ENCODE measurements at regions not wholly inside any gene's neighbourhood (a gene's known extent, or its start where the extent isn't known, plus 50 kb on each side); places are given as distances from the start of the nearest gene placed in this dataset.

- Histone ChIP-seq H3K27me3 (replicated peaks in 1 of 2; ENCODE audit: control insufficient read depth in 2 of 2, insufficient read depth in 2 of 2, low read length in 1 of 2) (no peaks in the 10 kb centered on the region), H3K79me2 (ENCODE audit: control insufficient read depth, insufficient read depth, low read length) (no peaks in the 10 kb centered on the region), H3K4me3 (no peak overlapping the region), H2AFZ (ENCODE audit: control insufficient read depth, low read depth, low read length) (no peak overlapping the region), H3K4me2 (ENCODE audit: control insufficient read depth, insufficient read depth) (no peak overlapping the region), H3K9ac (ENCODE audit: control insufficient read depth, insufficient read depth, low read length) (no peak overlapping the region), H3K9me3 (replicated peaks; ENCODE audit: control insufficient read depth, insufficient read depth, low read length) (no peaks in the 10 kb centered on the region), H3K4me1 (ENCODE audit: control insufficient read depth, insufficient read depth, low read length) (no peaks in the 10 kb centered on the region), H3K27ac (ENCODE audit: control insufficient read depth, insufficient read depth) (no peak overlapping the region), H3K36me3 (ENCODE audit: control insufficient read depth in 2 of 2, insufficient read depth in 2 of 2, low read length in 1 of 2) (no peaks in the 10 kb centered on the region), H4K20me1 (ENCODE audit: control insufficient read depth, insufficient read depth) (no peaks in the 10 kb centered on the region)
- no TSS peak for BruUV-seq (replicated peaks)
- FAIRE-seq (no peak), DNase-seq (ENCODE audit: low read depth, low spot score) (no peak), ATAC-seq (no peak)
- ChIA-PET CTCF (interaction anchor here (0.6 to 1.3 kb wide), 2 partner anchors 20 to 138 kb away, joined by 3 to 4 read pairs; no protein-coding TSS in a partner anchor), RAD21 (ENCODE audit: unreplicated experiment) (no interaction called here), POLR2A (no interaction called here), SMC1A (ENCODE audit: uncharacterized antibody, unreplicated experiment) (no interaction called here)
- WGBS (ENCODE audit: insufficient coverage, insufficient replicate concordance, low lambda C conversion rate, missing lambda C conversion rate): 16% methylated on average over 4 of the region's 4 CpGs
- in situ Hi-C loops (cut with MboI): no loop called here
- TF ChIP-seq CEBPB (IDR thresholded peaks at IDR 0.05; ENCODE audit: borderline replicate concordance in 1 of 2, low read depth in 2 of 2, low read length in 2 of 2) (no peak), GABPA (IDR thresholded peaks at IDR 0.05; ENCODE audit: low read depth) (no peak), TARDBP (IDR thresholded peaks at IDR 0.05; ENCODE audit: borderline replicate concordance) (no peak), HDAC2 (IDR thresholded peaks at IDR 0.05) (no peak), POLR2AphosphoS5 (IDR thresholded peaks at IDR 0.05; ENCODE audit: low read length) (no peak), CEBPZ (IDR thresholded peaks at IDR 0.05; ENCODE audit: low read depth, low read length) (no peak), NFYA (IDR thresholded peaks at IDR 0.05; ENCODE audit: borderline replicate concordance, low read depth, low read length) (no peak), ESRRA (IDR thresholded peaks at IDR 0.05; ENCODE audit: low read length) (no peak), STAT3 (IDR thresholded peaks at IDR 0.05; ENCODE audit: low read depth, low read length) (no peak), ZNF24 (IDR thresholded peaks at IDR 0.05) (no peak), POLR2A (IDR thresholded peaks at IDR 0.05; ENCODE audit: low read depth, low read length) (no peak), NR2F1 (conservative IDR thresholded peaks at IDR 0.05) (no peak)
- intact Hi-C loops (cut with micrococcal nuclease; ENCODE audit: unreplicated experiment): no loop called here
Observed at GRCh38 chr5:158055111-158055501, 196.2 kb upstream of the CLINT1 start.
